Naive thymus-derived CD4-positive, alpha-beta T cell (primary cell): ENCODE measurements at regions not wholly inside any gene's neighbourhood (a gene's known extent, or its start where the extent isn't known, plus 50 kb on each side); places are given as distances from the start of the nearest gene placed in this dataset.

Source experiments
- ATAC-seq: fragments of 150-1000 bp; cut with Tn5 transposase; 2 replicates; pipeline ENCODE4 v1.10.0; 2021; ENCODE audit warnings: mild to moderate bottlenecking, moderate library complexity
- CTCF ChIA-PET: fragments of 350-600 bp; sonication (Branson Sonifier 250); formaldehyde crosslinking; loops from one replicate; lab custom pipeline; 2021; ENCODE audit warnings: antibody characterized with exemption; lab: Charles Lee
- POLR2A ChIA-PET: fragments of 350-600 bp; sonication (Branson Sonifier 250); formaldehyde crosslinking; loops from one replicate; lab custom pipeline; 2021; ENCODE audit warnings: antibody characterized with exemption, inconsistent platforms; lab: Charles Lee
- DNase-seq, 9 donors: peaks; one replicate each; pipeline versions ENCODE4 v3.0.0 to v3.0.0-alpha.2; 2020 to 2022; ENCODE audit warnings: mixed read lengths in 1 of 9
- H3K27ac ChIP-seq: one replicate; pipeline ENCODE4 v1.7.0; 2013; ENCODE audit warnings: mild to moderate bottlenecking, low read depth, low read length, moderate library complexity
- H3K27me3 ChIP-seq, 2 donors: one replicate each; pipeline ENCODE4 v1.7.0; 2013; ENCODE audit warnings: low read length in 2 of 2, mild to moderate bottlenecking in 2 of 2, moderate library complexity in 2 of 2; ENCODE audit not compliant: control insufficient read depth in 2 of 2, insufficient read depth in 2 of 2
- H3K36me3 ChIP-seq, 3 experiments: 1 replicate in 2 of 3; 2 replicates in 1 of 3; pipeline ENCODE4 v1.7.0; 2013; ENCODE audit warnings: low read length in 3 of 3, mild to moderate bottlenecking in 3 of 3, moderate library complexity in 1 of 3; ENCODE audit not compliant: insufficient read depth in 3 of 3, control insufficient read depth in 2 of 3
- H3K4me1 ChIP-seq, 2 donors: one replicate each; pipeline ENCODE4 v1.7.0; 2013; ENCODE audit warnings: low read length in 2 of 2, mild to moderate bottlenecking in 2 of 2, moderate library complexity in 1 of 2; ENCODE audit not compliant: control insufficient read depth in 2 of 2, insufficient read depth in 2 of 2
- H3K4me3 ChIP-seq: 2 replicates; pipeline ENCODE4 v1.7.0; 2013; ENCODE audit warnings: mild to moderate bottlenecking, low read length
- H3K9me3 ChIP-seq, 3 experiments: 1 replicate in 2 of 3; 2 replicates in 1 of 3; pipeline ENCODE4 v1.7.0; 2013; ENCODE audit warnings: low read length in 3 of 3; ENCODE audit not compliant: control insufficient read depth in 2 of 3
- H3K27ac Mint-ChIP-seq, 9 donors: one replicate each; pipeline ENCODE4 v1.8.0; 2020 to 2022; ENCODE audit warnings: mixed read lengths in 9 of 9, mild to moderate bottlenecking in 8 of 9, moderate library complexity in 5 of 9, inconsistent platforms in 2 of 9
- H3K27me3 Mint-ChIP-seq, 5 donors: one replicate each; pipeline ENCODE4 v1.8.0; 2021 to 2022; ENCODE audit warnings: mixed read lengths in 5 of 5, mild to moderate bottlenecking in 1 of 5
- H3K36me3 Mint-ChIP-seq, 5 donors: one replicate each; pipeline ENCODE4 v1.8.0; 2020 to 2022; ENCODE audit warnings: mixed read lengths in 5 of 5, mild to moderate bottlenecking in 3 of 5, inconsistent platforms in 1 of 5
- H3K4me1 Mint-ChIP-seq, 7 donors: one replicate each; pipeline ENCODE4 v1.8.0; 2020 to 2022; ENCODE audit warnings: mixed read lengths in 7 of 7, mild to moderate bottlenecking in 3 of 7, inconsistent platforms in 1 of 7
- H3K4me3 Mint-ChIP-seq, 10 donors: one replicate each; pipeline ENCODE4 v1.8.0; 2020 to 2022; ENCODE audit warnings: mild to moderate bottlenecking in 10 of 10, mixed read lengths in 10 of 10, moderate library complexity in 6 of 10, inconsistent platforms in 2 of 10
- H3K9me3 Mint-ChIP-seq, 11 donors: one replicate each; pipeline ENCODE4 v1.8.0; 2020 to 2022; ENCODE audit warnings: mixed read lengths in 11 of 11, mild to moderate bottlenecking in 4 of 11, inconsistent platforms in 1 of 11, moderate library complexity in 1 of 11
- intact Hi-C, 2 donors: fragments of 100-400 bp; cut with micrococcal nuclease; formaldehyde crosslinking; loops; one replicate each; pipeline ENCODE4 v1.15.1; 2023

- no peaks in the 10 kb centered on the region for H3K36me3 Mint-ChIP-seq
- no peak overlapping the region for H3K4me3 Mint-ChIP-seq
- ChIA-PET CTCF (no interaction called here), POLR2A (no interaction called here)
- H3K4me1 Mint-ChIP-seq: peaks cover 0 to 30% (median 18%) of the 10 kb centered on the region in 7 donors
- no peaks in the 10 kb centered on the region for H3K36me3 ChIP-seq
- H3K27ac Mint-ChIP-seq: no peak overlapping the region
- no peaks in the 10 kb centered on the region for H3K9me3 ChIP-seq
- H3K4me1 ChIP-seq: peaks cover 0 to 7% of the 10 kb centered on the region in 2 donors
- H3K27me3 Mint-ChIP-seq: peaks cover 0 to 36% (median 35%) of the 10 kb centered on the region in 5 donors
- no peak overlapping the region for H3K27ac ChIP-seq
- DNase-seq: no peak
- H3K9me3 Mint-ChIP-seq: peaks cover 0 to 4% (median 1%) of the 10 kb centered on the region in 11 donors
- ATAC-seq: no peak
- intact Hi-C loops: no loop called here
- H3K4me3 ChIP-seq: no peak overlapping the region
- no peaks in the 10 kb centered on the region for H3K27me3 ChIP-seq
These were observed 920.1 kb downstream of the BRD1 start for GRCh38 chr22:48907591-48907990.

- peak overlapping the region in 1 of 9 donors; percentile 45 for H3K27ac Mint-ChIP-seq
- peaks cover 0 to 41% (median 36%) of the 10 kb centered on the region in 5 donors for H3K27me3 Mint-ChIP-seq
- Histone ChIP-seq H3K9me3 (no peaks in the 10 kb centered on the region), H3K27ac (no peak overlapping the region), H3K27me3 (no peaks in the 10 kb centered on the region), H3K4me3 (no peak overlapping the region), H3K36me3 (no peaks in the 10 kb centered on the region), H3K4me1 (no peaks in the 10 kb centered on the region)
- intact Hi-C loops: no loop called here
- no peaks in the 10 kb centered on the region for H3K36me3 Mint-ChIP-seq
- no peak overlapping the region for H3K4me3 Mint-ChIP-seq
- H3K9me3 Mint-ChIP-seq: peaks cover 0 to 5% (median 0%) of the 10 kb centered on the region in 11 donors
- DNase-seq: no peak
- H3K4me1 Mint-ChIP-seq: peaks cover 0 to 17% (median 9%) of the 10 kb centered on the region in 7 donors
- ChIA-PET POLR2A (no interaction called here), CTCF (no interaction called here)
- ATAC-seq: no peak
These were observed 921.3 kb downstream of the BRD1 start for GRCh38 chr22:48906216-48906835.

DNA sequence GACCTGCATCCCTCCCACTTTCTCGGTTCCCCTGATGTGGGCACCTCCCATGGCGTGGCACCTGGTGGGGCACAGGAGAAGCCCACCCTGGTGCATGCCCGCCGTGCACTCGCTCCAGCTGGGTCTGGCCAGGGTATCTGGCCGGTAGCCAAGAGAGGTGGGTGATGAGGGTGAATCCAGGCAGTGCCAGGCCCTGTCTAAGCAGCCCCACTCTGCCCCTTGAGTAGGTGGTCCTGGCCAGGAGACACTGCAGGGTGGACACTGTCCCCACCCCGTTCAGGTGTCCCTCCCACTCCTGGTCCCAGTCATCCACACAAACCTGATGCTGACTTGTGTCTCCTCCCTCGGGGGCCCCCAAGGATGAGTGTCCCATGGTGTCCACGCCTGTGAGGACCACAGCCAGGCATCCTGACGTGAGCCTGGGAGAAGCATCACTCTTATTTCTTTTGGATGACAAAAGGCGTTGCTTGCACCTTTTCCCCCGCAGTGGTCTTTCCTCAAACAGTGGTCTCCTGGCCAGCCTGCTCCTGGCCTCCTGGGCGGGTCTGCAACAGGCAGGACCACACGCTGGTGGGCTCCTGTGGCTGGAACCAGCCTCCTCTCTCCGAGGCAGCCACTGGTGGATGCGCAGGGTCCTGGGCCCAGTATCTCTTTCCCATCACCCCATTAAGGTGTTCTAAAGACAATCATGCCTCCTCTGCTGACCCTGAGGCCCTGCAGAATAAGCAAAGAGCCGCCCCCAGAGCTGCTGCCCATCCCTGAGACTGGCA, 922.3 kb downstream of the BRD1 start:
- peaks cover 0 to 44% (median 34%) of the 10 kb centered on the region in 5 donors for H3K27me3 Mint-ChIP-seq
- no peak overlapping the region for H3K27ac ChIP-seq
- H3K9me3 Mint-ChIP-seq: peaks cover 0 to 4% (median 0%) of the 10 kb centered on the region in 11 donors
- CTCF ChIA-PET: no interaction called here
- H3K27me3 ChIP-seq: no peaks in the 10 kb centered on the region
- no peaks in the 10 kb centered on the region for H3K36me3 ChIP-seq
- no peak overlapping the region for H3K4me3 Mint-ChIP-seq
- intact Hi-C loops: no loop called here
- no peak overlapping the region for H3K27ac Mint-ChIP-seq
- ATAC-seq (no peak), DNase-seq (no peak)
- no peaks in the 10 kb centered on the region for H3K4me1 ChIP-seq
- POLR2A ChIA-PET: no interaction called here
- peaks cover 0 to 10% (median 3%) of the 10 kb centered on the region in 7 donors for H3K4me1 Mint-ChIP-seq
- H3K36me3 Mint-ChIP-seq: no peaks in the 10 kb centered on the region
- no peaks in the 10 kb centered on the region for H3K9me3 ChIP-seq
- no peak overlapping the region for H3K4me3 ChIP-seq

GRCh38 chr22:48902983-48903650, 924.6 kb downstream of the BRD1 start:
- intact Hi-C loops: no loop called here
- Mint-ChIP-seq H3K36me3 (no peaks in the 10 kb centered on the region), H3K9me3 (peaks cover 0 to 4% (median 0%) of the 10 kb centered on the region in 11 donors), H3K4me1 (peaks cover 0 to 2% (median 0%) of the 10 kb centered on the region in 7 donors), H3K27me3 (peaks cover 0 to 41% (median 22%) of the 10 kb centered on the region in 5 donors), H3K4me3 (no peak overlapping the region), H3K27ac (no peak overlapping the region)
- ATAC-seq (no peak), DNase-seq (no peak)
- Histone ChIP-seq H3K36me3 (no peaks in the 10 kb centered on the region), H3K4me1 (no peaks in the 10 kb centered on the region), H3K27ac (no peak overlapping the region), H3K9me3 (no peaks in the 10 kb centered on the region), H3K4me3 (no peak overlapping the region), H3K27me3 (no peaks in the 10 kb centered on the region)
- POLR2A ChIA-PET: no interaction called here
- CTCF ChIA-PET: no interaction called here

DNA sequence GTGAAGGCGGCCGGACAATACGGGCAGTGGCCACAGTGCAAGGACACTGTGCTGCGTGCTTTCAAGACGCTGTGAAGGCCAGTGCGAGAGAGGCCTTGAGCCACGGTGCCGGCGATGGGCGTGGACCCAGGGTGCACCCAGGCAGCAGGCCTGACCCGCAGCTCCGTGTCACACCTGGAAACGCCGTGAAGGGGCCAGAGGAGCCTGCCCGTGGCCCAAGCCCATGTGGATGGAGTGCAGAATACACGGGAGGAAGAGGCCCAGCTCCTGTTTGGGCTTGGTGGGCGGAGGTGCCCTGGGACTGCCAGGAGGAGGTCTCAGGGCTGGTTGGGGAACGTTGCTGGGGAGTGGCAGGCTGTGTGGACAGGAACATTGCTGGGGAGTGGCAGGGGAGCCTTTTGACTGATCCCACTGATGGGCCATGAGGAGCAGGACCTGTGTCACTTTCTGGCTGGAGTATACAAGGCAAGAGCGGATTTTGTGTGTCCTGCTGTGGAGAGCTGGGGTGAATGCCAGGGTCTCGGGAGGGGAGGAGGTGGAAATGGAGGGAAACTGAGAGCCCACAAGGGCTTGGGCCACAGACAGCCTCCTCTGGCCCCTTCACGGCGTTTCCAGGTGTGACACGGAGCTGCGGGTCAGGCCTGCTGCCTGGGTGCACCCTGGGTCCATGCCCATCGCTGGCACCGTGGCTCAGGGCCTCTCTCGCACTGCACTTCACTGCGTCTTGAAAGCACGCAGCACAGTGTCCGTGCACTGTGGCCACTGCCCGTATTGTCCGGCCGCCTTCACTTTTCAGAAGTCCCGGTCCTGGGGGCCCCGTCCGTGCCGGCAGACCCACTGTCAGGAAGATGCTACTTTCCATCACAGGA, 925.4 kb downstream of the BRD1 start:
- H3K4me3 Mint-ChIP-seq: no peak overlapping the region
- no peak for ATAC-seq
- Histone ChIP-seq H3K36me3 (no peaks in the 10 kb centered on the region), H3K27ac (no peak overlapping the region), H3K4me3 (no peak overlapping the region), H3K4me1 (no peaks in the 10 kb centered on the region), H3K27me3 (no peaks in the 10 kb centered on the region), H3K9me3 (no peaks in the 10 kb centered on the region)
- H3K27ac Mint-ChIP-seq: no peak overlapping the region
- peaks cover 0 to 36% (median 17%) of the 10 kb centered on the region in 5 donors for H3K27me3 Mint-ChIP-seq
- CTCF ChIA-PET: no interaction called here
- POLR2A ChIA-PET: no interaction called here
- intact Hi-C loops: no loop called here
- no peaks in the 10 kb centered on the region for H3K36me3 Mint-ChIP-seq
- H3K4me1 Mint-ChIP-seq: peaks cover 0 to 2% (median 0%) of the 10 kb centered on the region in 7 donors
- H3K9me3 Mint-ChIP-seq: peaks cover 0 to 4% (median 0%) of the 10 kb centered on the region in 11 donors
- DNase-seq: no peak

- H3K27ac ChIP-seq: no peak overlapping the region
- ATAC-seq (no peak), DNase-seq (no peak)
- intact Hi-C loops: no loop called here
- H3K9me3 Mint-ChIP-seq: peaks cover 0 to 3% (median 0%) of the 10 kb centered on the region in 11 donors
- H3K27ac Mint-ChIP-seq: no peak overlapping the region
- no peaks in the 10 kb centered on the region for H3K36me3 ChIP-seq
- no peaks in the 10 kb centered on the region for H3K36me3 Mint-ChIP-seq
- H3K27me3 Mint-ChIP-seq: peaks cover 0 to 31% (median 11%) of the 10 kb centered on the region in 5 donors
- no peaks in the 10 kb centered on the region for H3K9me3 ChIP-seq
- no peaks in the 10 kb centered on the region for H3K27me3 ChIP-seq
- H3K4me1 Mint-ChIP-seq: peaks cover 0 to 2% (median 0%) of the 10 kb centered on the region in 7 donors
- POLR2A ChIA-PET: no interaction called here
- no peaks in the 10 kb centered on the region for H3K4me1 ChIP-seq
- CTCF ChIA-PET: no interaction called here
- no peak overlapping the region for H3K4me3 Mint-ChIP-seq
- H3K4me3 ChIP-seq: no peak overlapping the region
These were observed 926.3 kb downstream of the BRD1 start for GRCh38 chr22:48901324-48901723.
